ENCODE measurements at regions not wholly inside any gene's neighbourhood (a gene's known extent, or its start where the extent isn't known, plus 50 kb on each side); places are given as distances from the start of the nearest gene placed in this dataset.

GRCh38 chr5:179486596-179487051 is 63.7 kb upstream of the RUFY1 start:
- TF ChIP-seq CTCF (IDR thresholded peaks at IDR 0.05; ENCODE audit: insufficient read depth, low read depth, low read length, missing control alignments): no peak
- no peak overlapping the region for H3K4me3 ChIP-seq (ENCODE audit: low read depth, low read length)
- no peak for DNase-seq (ENCODE audit: low read depth)

GRCh38 chr5:179485845-179486575 is 64.3 kb upstream of the RUFY1 start:
- DNase-seq (ENCODE audit: low read depth): no peak
- H3K4me3 ChIP-seq (ENCODE audit: low read depth, low read length): no peak overlapping the region
- no peak for TF ChIP-seq CTCF (IDR thresholded peaks at IDR 0.05; ENCODE audit: insufficient read depth, low read depth, low read length, missing control alignments)

- no peak overlapping the region for H3K4me3 ChIP-seq (ENCODE audit: low read depth, low read length)
- DNase-seq (ENCODE audit: low read depth): no peak
- no peak for TF ChIP-seq CTCF (IDR thresholded peaks at IDR 0.05; ENCODE audit: insufficient read depth, low read depth, low read length, missing control alignments)
Observed at GRCh38 chr5:179484761-179485160, 65.6 kb upstream of the RUFY1 start.

- no peak for DNase-seq (ENCODE audit: low read depth)
- no peak overlapping the region for H3K4me3 ChIP-seq (ENCODE audit: low read depth, low read length)
- no peak for TF ChIP-seq CTCF (IDR thresholded peaks at IDR 0.05; ENCODE audit: insufficient read depth, low read depth, low read length, missing control alignments)
Observed at GRCh38 chr5:179484201-179484600, 66.2 kb upstream of the RUFY1 start.

DNA sequence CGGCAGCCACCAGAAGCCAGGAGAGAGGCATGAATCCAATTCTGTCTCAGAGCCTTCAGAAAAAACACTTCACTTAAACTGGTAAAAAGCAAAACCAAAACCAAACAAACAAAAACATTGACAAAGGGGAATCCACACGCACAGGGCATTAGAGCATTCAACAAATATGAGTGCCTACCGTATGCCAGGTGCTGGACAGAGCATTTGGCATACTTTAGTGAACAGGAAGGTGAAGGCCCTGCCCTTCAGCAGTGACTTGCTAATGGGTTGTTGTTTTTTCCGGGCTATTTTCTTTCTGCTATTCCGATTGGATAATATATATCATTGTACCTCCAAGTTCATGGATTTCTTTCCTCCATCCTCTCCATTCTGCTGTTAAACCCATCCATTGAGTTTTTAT is 71.7 kb upstream of the RUFY1 start:
- DNase-seq (ENCODE audit: low read depth): no peak
- TF ChIP-seq CTCF (IDR thresholded peaks at IDR 0.05; ENCODE audit: insufficient read depth, low read depth, low read length, missing control alignments): no peak
- no peak overlapping the region for H3K4me3 ChIP-seq (ENCODE audit: low read depth, low read length)

DNA sequence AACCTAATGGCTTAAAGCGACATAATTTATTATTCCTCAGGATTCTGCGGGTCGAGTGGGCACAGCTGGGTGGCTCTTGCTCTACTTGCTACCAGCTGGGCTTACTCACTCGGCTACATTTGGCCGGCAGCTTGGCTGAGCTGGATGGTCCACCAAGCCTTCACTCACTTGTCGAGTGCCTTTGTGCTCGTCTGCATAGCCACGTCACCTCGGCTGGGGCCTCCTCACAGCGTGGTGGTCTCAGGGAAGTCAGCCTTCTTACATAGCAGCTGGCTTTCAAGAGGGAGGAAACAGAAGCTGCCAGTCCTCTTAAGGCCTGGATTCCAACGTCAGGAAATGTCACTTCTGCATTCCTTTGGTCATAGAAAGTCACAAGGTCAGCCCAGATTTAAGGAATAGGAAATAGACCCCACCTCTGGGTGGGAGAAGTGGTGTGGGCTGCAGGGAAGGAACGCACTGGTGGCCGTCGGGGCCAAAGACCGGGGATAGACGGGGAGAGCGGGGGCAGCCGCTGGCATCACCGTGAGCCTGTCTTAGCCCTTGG is 75.1 kb upstream of the RUFY1 start:
- H3K4me3 ChIP-seq (ENCODE audit: low read depth, low read length): no peak overlapping the region
- no peak for TF ChIP-seq CTCF (IDR thresholded peaks at IDR 0.05; ENCODE audit: insufficient read depth, low read depth, low read length, missing control alignments)
- no peak for DNase-seq (ENCODE audit: low read depth)

DNA sequence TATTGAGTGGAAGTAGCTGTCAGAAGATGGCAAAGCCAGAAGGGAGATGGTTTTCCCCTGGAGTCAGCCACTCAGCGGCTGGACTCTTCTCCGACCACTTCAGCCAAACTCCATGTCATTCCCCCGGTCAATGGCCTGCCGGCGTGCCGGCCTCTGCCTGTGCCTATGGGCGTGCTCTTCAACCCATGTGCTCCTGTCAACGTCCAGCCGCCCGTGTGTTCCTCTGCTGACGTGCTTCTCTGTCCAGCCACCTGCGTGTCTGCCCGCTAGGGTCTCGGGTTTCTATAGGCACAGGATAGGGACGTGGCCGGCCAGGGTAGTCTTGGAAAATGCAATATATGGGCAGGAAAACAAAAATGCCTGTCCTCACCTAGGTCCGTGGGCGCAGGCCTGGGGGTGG is 77.7 kb upstream of the RUFY1 start:
- TF ChIP-seq CTCF (IDR thresholded peaks at IDR 0.05; ENCODE audit: insufficient read depth, low read depth, low read length, missing control alignments): no peak
- no peak for DNase-seq (ENCODE audit: low read depth)
- no peak overlapping the region for H3K4me3 ChIP-seq (ENCODE audit: low read depth, low read length)

Data from GM12865 (cell line).